ENCODE measurements at regions not wholly inside any gene's neighbourhood (a gene's known extent, or its start where the extent isn't known, plus 50 kb on each side); places are given as distances from the start of the nearest gene placed in this dataset.

GRCh38 chr2:236752096-236752495 lies 182.5 kb downstream of the ACKR3 start:
- TF ChIP-seq FOXA1 (IDR thresholded peaks at IDR 0.05) (no peak), HDGF (IDR thresholded peaks at IDR 0.05; ENCODE audit: borderline replicate concordance) (no peak)

Measured in HEK293T (cell line).